ENCODE measurements at regions not wholly inside any gene's neighbourhood (a gene's known extent, or its start where the extent isn't known, plus 50 kb on each side); places are given as distances from the start of the nearest gene placed in this dataset.

DNA sequence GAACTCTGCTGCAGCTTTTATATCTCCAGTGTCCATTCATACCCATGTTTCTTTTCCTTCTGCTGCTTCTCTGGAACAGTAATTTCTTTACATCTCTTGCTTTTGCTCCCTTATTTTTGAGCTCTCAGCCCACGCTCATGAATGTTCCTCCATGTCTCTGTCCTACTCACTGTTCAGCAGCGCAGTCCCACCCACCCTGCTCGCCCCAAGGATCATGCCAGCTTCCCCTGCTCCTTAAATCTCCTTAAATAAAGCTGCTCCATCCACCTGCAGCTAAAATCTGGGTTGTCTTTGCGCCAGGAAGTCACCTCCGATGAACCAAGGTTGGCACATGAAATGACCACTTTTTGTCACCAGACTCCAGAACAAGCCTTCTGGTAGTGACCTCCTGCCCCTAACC, 201.1 kb upstream of the RGS6 start:
- Histone ChIP-seq H3K4me3 (ENCODE audit: low read depth in 1 of 2, low read length in 1 of 2) (no peak overlapping the region), H3K4me1 (ENCODE audit: control insufficient read depth in 1 of 2, insufficient read depth in 1 of 2, low read depth in 1 of 2, low read length in 1 of 2) (no peaks in the 10 kb centered on the region), H3K36me3 (peaks cover 96% of the 10 kb centered on the region), H3K27ac (no peak overlapping the region), H3K27me3 (no peaks in the 10 kb centered on the region), H3K9me3 (no peaks in the 10 kb centered on the region)
- no peak for TF ChIP-seq CTCF (IDR thresholded peaks at IDR 0.05)

DNA sequence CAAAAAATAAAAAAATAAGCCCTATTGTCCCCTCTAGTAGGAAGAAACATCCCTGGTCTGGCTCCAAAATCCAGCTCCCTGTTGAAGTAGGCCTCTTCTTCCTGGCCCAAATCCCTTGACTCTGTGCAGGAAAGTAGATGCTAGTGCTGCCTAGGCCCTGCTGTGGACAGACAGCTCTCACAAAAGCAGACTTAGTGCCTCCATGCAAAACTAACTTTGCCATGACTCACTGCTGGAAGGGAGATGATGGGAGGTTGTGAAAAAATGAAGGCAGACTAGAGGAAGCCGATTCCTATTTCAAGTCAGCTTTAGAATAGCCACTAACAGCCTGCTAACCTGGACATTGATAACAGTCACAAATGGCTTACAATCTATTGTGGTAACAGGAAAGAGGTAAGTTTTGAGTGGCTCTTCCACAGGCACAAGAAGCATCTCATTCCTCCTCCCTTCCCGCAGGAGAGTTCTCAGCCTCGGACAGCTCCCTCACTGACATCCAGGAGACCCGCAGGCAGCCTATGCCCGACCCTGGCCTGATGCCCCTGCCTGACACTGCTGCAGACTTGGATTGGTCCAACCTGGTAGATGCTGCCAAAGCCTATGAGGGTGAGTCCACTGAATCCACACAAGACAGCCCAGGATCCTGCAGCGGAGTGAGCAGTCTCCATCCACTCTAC, 198.9 kb upstream of the RGS6 start:
- Histone ChIP-seq H3K27me3 (no peaks in the 10 kb centered on the region), H3K4me1 (ENCODE audit: control insufficient read depth in 1 of 2, insufficient read depth in 1 of 2, low read depth in 1 of 2, low read length in 1 of 2) (no peaks in the 10 kb centered on the region)

DNA sequence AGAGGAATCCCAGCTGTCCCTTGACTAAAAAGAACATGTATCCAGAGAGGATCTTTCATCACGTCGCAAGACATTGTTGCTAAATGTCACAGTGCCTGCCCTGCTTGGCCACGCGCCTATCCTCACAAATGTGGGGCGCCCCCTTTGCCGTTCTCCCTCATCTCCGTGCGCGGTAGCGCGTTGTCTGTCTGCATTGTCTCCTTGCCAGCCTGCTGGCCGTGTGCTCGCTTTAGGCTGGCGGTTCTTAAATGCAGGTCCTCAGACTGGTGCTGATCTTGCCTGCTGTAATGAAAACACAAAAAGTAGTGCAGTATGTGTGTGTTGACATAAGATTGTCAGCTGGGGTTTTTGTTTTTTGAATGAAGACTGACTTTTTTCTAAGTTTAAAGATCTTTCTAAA, 198.2 kb upstream of the RGS6 start:
- Histone ChIP-seq H3K27ac (no peak overlapping the region), H3K4me1 (ENCODE audit: control insufficient read depth in 1 of 2, insufficient read depth in 1 of 2, low read depth in 1 of 2, low read length in 1 of 2) (no peaks in the 10 kb centered on the region), H3K36me3 (peaks cover 100% of the 10 kb centered on the region), H3K4me3 (ENCODE audit: low read depth in 1 of 2, low read length in 1 of 2) (no peak overlapping the region), H3K9me3 (no peaks in the 10 kb centered on the region), H3K27me3 (no peaks in the 10 kb centered on the region)
- TF ChIP-seq CTCF (IDR thresholded peaks at IDR 0.05): no peak

More for the DNA sequence above, 198.9 kb upstream of the RGS6 start:
- Histone ChIP-seq H3K27ac (no peak overlapping the region), H3K36me3 (peaks cover 100% of the 10 kb centered on the region), H3K9me3 (no peaks in the 10 kb centered on the region), H3K4me3 (ENCODE audit: low read depth in 1 of 2, low read length in 1 of 2) (no peak overlapping the region)
- TF ChIP-seq CTCF (IDR thresholded peaks at IDR 0.05): no peak

DNA sequence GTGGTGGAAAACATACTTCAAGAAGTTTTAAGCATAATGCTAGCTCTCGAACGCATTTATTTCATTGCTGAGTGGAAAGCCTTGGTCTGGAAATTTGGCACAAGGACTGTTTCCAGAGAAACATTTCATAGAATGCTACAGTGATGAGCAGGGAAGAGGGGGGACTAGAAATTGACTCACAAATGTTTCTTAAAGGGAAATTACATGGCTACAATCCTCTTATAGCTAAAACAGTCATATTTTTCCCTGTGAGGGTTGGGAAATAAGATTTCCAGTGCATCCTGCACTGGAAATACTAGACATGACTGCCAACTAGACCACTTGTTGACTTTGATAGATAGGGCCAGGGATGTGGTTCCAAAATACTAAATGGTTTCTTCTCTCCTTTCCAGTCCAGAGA, 197.3 kb upstream of the RGS6 start:
- H3K27ac ChIP-seq: no peak overlapping the region
- H3K4me1 ChIP-seq (ENCODE audit: control insufficient read depth in 1 of 2, insufficient read depth in 1 of 2, low read depth in 1 of 2, low read length in 1 of 2): no peaks in the 10 kb centered on the region
- no peak for TF ChIP-seq CTCF (IDR thresholded peaks at IDR 0.05)
- no peak overlapping the region for H3K4me3 ChIP-seq (ENCODE audit: low read depth in 1 of 2, low read length in 1 of 2)
- H3K36me3 ChIP-seq: peaks cover 98% of the 10 kb centered on the region
- no peaks in the 10 kb centered on the region for H3K9me3 ChIP-seq
- H3K27me3 ChIP-seq: no peaks in the 10 kb centered on the region

- Histone ChIP-seq H3K27me3 (no peaks in the 10 kb centered on the region), H3K4me1 (ENCODE audit: control insufficient read depth in 1 of 2, insufficient read depth in 1 of 2, low read depth in 1 of 2, low read length in 1 of 2) (no peaks in the 10 kb centered on the region), H3K4me3 (ENCODE audit: low read depth in 1 of 2, low read length in 1 of 2) (no peak overlapping the region), H3K36me3 (peaks cover 73% of the 10 kb centered on the region), H3K27ac (no peak overlapping the region), H3K9me3 (no peaks in the 10 kb centered on the region)
- no peak for TF ChIP-seq CTCF (IDR thresholded peaks at IDR 0.05)
These were observed 194.5 kb upstream of the RGS6 start for GRCh38 chr14:71737760-71738159.
